Right cardiac atrium (tissue), 5 donors: ENCODE measurements at regions not wholly inside any gene's neighbourhood (a gene's known extent, or its start where the extent isn't known, plus 50 kb on each side); places are given as distances from the start of the nearest gene placed in this dataset.
"Not testable (repeated sequence)": the region's sequence is repeated elsewhere in the genome, so short reads cannot be mapped to it uniquely, and the experiment has no call there.

Experiments
- ATAC-seq, 2 donors: fragments of 200-7000 bp; cut with Tn5 transposase; one replicate each; pipeline versions ENCODE4 v1.8.0 to v1.9.1; 2020; ENCODE audit warnings: moderate library complexity in 2 of 2, mild to moderate bottlenecking in 1 of 2
- DNase-seq, 3 donors: peaks; one replicate each; pipeline ENCODE4 v3.0.0-alpha.2; 2020
- H3K27ac ChIP-seq: one replicate; pipeline ENCODE4 v1.5.1; 2013; ENCODE audit warnings: mild to moderate bottlenecking, low read length, control low read depth, moderate library complexity
- H3K27me3 ChIP-seq: one replicate; pipeline ENCODE4 v1.6.1; 2013; ENCODE audit not compliant: control insufficient read depth, insufficient read depth
- H3K4me1 ChIP-seq: one replicate; pipeline ENCODE4 v1.6.1; 2013; ENCODE audit warnings: low read length; ENCODE audit not compliant: control insufficient read depth, insufficient read depth
- H3K4me3 ChIP-seq: one replicate; pipeline ENCODE4 v1.5.1; 2013; ENCODE audit warnings: low read length, control low read depth
- H3K9me3 ChIP-seq: one replicate; pipeline ENCODE4 v1.6.1; 2013; ENCODE audit warnings: low read length; ENCODE audit not compliant: control insufficient read depth
- WGBS: extraction: QIAGEN DNeasy Blood & Tissue Kit; methylation state at CpG from one replicate; pipeline ENCODE4 v1.1.7; 2013; 5-methylcytosine and 5-hydroxymethylcytosine counted together
- intact Hi-C, 4 donors: fragments of 100-400 bp; cut with DNase I; formaldehyde crosslinking; loops; one replicate each; pipeline versions ENCODE4 v1.11.0 to v1.14.0; 2022 to 2023
- donor health status: healthy with polysubstance abuse.
- donor health status: DM: no; HTN: yes; CAD: no.
- donor health status: DM: no; HTN: no; CAD: no.
- donor health status: DM: no; HTN: yes; CAD: no; lungs with severe emphysema.
- donor health status: DM: yes; HTN: yes; CAD: no.

DNA sequence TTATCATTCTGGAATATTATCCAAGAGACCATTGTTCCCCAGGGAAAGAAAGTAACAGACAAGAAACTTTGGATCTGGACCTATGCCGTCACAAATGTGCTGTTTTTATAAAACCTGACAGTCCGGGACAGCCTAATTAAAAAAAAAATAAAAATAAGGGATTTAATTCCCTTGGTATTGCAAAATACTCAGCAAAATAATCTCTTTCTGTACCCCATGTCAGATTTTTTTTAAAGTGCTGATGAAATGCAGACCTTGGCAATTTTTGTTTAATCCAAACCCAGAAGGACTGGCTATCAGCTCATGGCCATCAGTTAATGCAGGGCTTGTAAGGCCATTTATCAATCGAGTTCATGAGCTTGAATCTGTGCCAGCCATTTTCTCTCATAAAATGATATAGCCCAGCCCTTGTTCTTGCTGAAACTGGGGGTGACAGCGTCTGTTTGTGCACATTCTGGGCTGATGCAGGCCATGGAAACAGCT is 162.7 kb upstream of the S1PR3 start:
- no peaks in the 10 kb centered on the region for H3K9me3 ChIP-seq
- no peak overlapping the region for H3K27ac ChIP-seq
- no peaks in the 10 kb centered on the region for H3K27me3 ChIP-seq
- H3K4me3 ChIP-seq: no peak overlapping the region
- 50% methylated on average over 4 of the region's 4 CpGs for WGBS
- DNase-seq (no peak), ATAC-seq (peak; percentile 49 to 61)
- intact Hi-C loops: no loop called here
- H3K4me1 ChIP-seq: peaks cover 2% of the 10 kb centered on the region

DNA sequence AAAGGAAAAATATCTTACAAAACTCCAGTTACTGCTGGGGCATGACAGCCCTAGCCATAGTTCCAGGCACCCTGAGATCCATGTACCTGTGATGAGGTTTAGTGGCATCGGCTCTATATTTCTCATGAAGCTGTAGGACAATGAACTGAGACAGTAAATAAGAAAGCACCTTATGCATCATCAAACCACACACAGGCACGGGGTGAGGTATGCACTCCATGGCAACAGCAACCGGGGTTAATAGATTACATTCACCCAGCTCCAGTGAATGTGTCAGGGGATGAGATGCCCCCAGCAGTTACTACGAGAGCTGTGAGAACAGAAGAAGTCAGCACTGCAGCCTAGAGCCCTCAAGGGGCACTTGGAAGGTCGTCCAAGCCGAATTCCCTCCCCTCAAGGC is 162.0 kb upstream of the S1PR3 start:
- ATAC-seq (no peak), DNase-seq (no peak)
- Histone ChIP-seq H3K4me3 (no peak overlapping the region), H3K4me1 (peaks cover 2% of the 10 kb centered on the region), H3K27me3 (no peaks in the 10 kb centered on the region), H3K9me3 (no peaks in the 10 kb centered on the region), H3K27ac (no peak overlapping the region)
- intact Hi-C loops: no loop called here
- 80% methylated on average over 6 of the region's 6 CpGs for WGBS

DNA sequence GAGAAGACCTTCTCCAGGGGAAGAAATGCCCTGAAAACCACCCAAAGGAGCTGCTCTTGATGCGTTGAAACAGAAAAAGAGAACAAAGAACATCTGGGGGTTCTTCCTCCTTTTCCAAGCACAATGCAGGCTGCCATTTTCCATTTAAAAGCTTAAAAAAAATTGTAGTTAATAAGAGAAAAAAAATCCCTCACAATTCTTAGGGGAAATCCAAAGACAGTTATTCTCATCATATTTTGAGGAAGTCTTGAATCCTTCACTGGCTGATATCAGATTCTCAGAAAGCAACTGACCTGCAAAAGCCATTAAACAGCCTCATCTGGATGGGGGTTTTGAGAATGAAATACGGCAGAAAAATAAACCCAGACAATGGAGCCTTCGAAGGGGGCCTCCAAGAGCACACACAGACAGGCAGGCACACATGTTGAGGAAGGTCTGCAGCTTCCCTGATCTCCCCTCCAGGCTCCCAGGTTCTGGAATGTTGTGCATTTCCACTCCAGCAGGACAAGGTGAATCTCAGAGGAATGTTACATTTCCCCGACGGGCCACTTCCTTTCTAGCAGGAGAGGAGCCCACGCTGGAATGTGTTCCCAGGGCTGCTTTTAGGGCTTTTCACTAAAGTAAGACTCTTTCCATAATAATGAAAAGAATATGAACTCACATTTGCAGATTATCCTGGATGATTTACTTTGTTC is 159.4 kb upstream of the S1PR3 start:
- ATAC-seq (no peak), DNase-seq (no peak)
- no peaks in the 10 kb centered on the region for H3K27me3 ChIP-seq
- no peak overlapping the region for H3K27ac ChIP-seq
- intact Hi-C loops: no loop called here
- no peak overlapping the region for H3K4me3 ChIP-seq
- WGBS: 65% methylated on average over 6 of the region's 6 CpGs
- H3K9me3 ChIP-seq: no peaks in the 10 kb centered on the region
- peaks cover 2% of the 10 kb centered on the region for H3K4me1 ChIP-seq

DNA sequence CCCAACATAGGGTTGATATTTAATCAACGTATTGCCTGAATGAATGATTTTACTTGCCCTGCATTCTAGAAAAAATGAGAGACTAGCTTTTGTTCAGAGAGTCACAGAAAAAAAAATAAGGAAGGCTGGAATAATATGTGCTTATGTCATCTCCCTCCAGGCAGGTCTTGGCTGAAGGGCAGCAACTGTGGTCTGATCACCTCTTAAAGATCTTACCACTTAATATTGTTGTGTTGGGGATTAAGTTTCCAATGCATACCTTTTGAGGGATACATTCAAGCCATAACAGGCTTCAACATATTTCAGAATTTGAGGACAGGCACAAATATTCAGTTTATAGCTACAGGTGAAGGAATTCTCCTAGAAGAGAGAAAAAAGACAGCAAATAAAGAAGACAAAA is 157.3 kb upstream of the S1PR3 start:
- intact Hi-C loops: no loop called here
- ATAC-seq (no peak), DNase-seq (no peak)
- no peak overlapping the region for H3K27ac ChIP-seq
- no peaks in the 10 kb centered on the region for H3K27me3 ChIP-seq
- H3K4me3 ChIP-seq: no peak overlapping the region
- no peaks in the 10 kb centered on the region for H3K9me3 ChIP-seq
- peaks cover 2% of the 10 kb centered on the region for H3K4me1 ChIP-seq
- 74% methylated on average over 1 of the region's 1 CpG for WGBS

DNA sequence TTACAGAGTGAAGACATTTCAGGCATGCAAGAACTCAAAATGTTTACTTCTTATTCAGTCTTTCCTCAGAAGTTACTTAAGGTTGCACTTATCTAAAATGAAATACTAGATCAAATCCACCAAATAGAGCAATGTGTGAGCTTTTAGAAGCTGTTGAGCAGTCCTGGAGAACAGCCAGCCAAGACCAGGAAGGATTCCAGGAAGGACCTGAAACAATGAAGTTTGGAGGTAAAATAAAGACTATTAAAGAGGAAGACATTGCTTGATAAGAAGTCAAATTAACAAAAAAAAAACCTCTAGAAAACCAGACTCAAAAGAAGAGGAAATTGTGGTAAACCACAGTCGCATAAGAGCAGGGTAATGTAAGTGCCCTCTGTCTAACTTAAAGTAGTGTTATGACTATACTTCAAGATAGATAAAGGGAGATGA is 156.2 kb upstream of the S1PR3 start:
- H3K4me1 ChIP-seq: peaks cover 2% of the 10 kb centered on the region
- H3K4me3 ChIP-seq: no peak overlapping the region
- peak; percentile 31 to 83 (median 71) for DNase-seq
- WGBS: 36% methylated on average over 1 of the region's 1 CpG
- H3K27ac ChIP-seq: no peak overlapping the region
- peak in 1 of 2 donors; percentile 43 for ATAC-seq
- no peaks in the 10 kb centered on the region for H3K27me3 ChIP-seq
- intact Hi-C loops: no loop called here
- no peaks in the 10 kb centered on the region for H3K9me3 ChIP-seq

DNA sequence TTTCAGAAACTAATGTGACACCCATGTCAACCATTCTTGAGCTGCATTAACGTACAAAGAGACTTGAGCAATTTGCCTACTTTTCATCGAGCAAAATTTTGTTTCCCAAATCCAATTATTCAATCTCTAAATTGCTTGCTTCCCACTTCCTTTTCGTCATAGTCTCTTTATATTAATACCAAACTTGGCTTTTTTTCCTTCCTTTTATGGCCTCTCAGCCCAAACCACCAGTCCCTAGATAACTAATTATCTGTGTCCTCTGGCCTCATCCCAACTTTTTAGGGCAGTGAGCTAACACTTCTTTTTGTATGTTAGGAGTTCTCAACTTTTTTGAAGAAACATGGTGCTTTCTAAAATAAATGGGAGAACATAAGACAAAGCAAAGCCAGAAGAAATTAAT is 155.5 kb upstream of the S1PR3 start:
- Histone ChIP-seq H3K4me3 (no peak overlapping the region), H3K27ac (no peak overlapping the region), H3K9me3 (no peaks in the 10 kb centered on the region), H3K27me3 (no peaks in the 10 kb centered on the region), H3K4me1 (peaks cover 2% of the 10 kb centered on the region)
- DNase-seq (no peak), ATAC-seq (peak; percentile 73)
- intact Hi-C loops: no loop called here
- WGBS: 26% methylated on average over 3 of the region's 3 CpGs

DNA sequence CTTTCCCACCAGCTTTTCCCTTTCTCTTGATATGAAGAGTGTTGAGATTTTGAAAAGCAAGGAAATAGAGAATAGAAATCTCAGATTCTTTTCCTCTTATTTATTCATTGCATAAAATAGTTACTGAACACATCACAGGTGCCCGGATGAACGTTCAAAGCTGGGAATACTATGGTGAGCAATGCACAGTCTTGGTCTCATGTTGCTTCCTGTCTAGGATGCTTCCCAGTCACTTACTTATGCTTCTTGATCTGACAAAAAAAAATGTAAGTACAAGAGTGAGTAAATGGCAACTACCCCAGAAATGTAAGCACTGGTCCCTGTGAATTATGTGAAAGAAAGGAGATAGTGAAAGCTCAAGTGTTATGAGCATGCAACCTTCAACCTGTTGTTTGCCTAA is 153.5 kb upstream of the S1PR3 start:
- 85% methylated on average over 2 of the region's 2 CpGs for WGBS
- Histone ChIP-seq H3K4me3 (no peak overlapping the region), H3K9me3 (no peaks in the 10 kb centered on the region), H3K27ac (no peak overlapping the region), H3K4me1 (peaks cover 2% of the 10 kb centered on the region), H3K27me3 (no peaks in the 10 kb centered on the region)
- DNase-seq (no peak), ATAC-seq (no peak)
- intact Hi-C loops: no loop called here

DNA sequence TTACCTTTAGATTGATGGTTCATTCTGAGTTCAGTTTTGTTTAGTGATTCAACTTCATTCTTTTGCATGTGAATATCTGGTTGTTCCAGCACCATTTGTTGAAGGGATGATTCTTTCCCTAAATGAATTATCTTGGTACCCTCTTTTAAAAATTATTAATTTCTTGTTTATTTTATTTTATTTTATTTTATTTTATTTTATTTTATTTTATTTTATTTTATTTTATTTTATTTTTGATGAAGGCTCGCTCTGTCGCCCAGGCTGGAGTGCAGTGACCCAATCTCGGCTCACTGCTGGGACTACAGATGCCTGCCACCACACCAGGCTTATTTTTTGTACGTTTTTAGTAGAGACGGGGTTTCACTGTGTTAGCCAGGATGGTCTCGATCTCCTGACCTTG is 141.4 kb upstream of the S1PR3 start:
- H3K27me3 ChIP-seq, H3K4me3 ChIP-seq, H3K27ac ChIP-seq, H3K4me1 ChIP-seq, ATAC-seq, DNase-seq, H3K9me3 ChIP-seq, intact Hi-C loops: not testable (repeated sequence)
- WGBS: 92% methylated on average over 6 of the region's 6 CpGs

DNA sequence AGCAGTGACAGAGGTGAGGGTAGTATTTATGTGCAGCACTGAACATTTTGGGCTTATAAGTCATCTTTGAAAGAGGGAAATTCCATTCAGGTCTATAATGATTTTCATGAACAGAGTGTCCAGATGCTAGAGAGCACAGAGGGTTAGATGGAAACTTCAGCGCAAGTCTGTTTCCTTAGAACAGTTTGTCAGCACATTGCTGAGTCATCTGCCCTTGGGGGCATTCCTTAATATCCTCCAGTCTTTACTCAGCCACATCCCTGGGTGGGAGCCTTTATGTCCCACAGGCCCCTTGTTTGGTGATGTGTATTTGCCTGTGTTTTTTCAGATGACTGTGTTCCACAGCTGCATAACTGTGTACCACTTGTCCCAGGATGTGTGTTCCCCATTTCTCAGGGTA is 138.5 kb upstream of the S1PR3 start:
- no peaks in the 10 kb centered on the region for H3K4me1 ChIP-seq
- 50% methylated on average over 1 of the region's 1 CpG for WGBS
- H3K9me3 ChIP-seq: no peaks in the 10 kb centered on the region
- peak in 1 of 3 donors; percentile 48 for DNase-seq
- intact Hi-C loops: no loop called here
- no peak overlapping the region for H3K4me3 ChIP-seq
- no peak overlapping the region for H3K27ac ChIP-seq
- ATAC-seq: peak; percentile 82 to 96
- no peaks in the 10 kb centered on the region for H3K27me3 ChIP-seq

DNA sequence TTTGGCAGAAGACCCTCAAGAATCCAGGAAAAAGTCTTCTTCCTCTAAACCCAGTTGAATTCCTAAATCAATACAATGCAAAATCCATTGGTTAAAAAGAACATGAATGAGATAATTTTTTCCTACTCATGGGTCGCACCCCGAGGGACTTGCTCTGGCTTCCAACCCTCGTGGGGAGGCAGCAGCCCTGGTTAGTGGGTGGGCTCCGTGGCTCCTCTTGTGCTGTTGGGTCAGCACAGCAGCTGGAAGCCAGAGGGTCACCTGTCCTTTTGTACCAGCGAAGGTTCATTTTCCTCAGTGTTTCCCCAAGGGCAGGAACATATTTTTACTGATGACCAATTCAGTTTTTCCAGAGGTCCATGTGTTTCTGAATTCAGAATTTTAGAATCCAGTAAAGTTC is 120.6 kb upstream of the S1PR3 start:
- H3K27ac ChIP-seq: no peak overlapping the region
- DNase-seq (no peak), ATAC-seq (no peak)
- H3K27me3 ChIP-seq: no peaks in the 10 kb centered on the region
- no peaks in the 10 kb centered on the region for H3K9me3 ChIP-seq
- peaks cover 8% of the 10 kb centered on the region for H3K4me1 ChIP-seq
- no peak overlapping the region for H3K4me3 ChIP-seq
- WGBS: 83% methylated on average over 5 of the region's 5 CpGs
- intact Hi-C loops: loop anchor here in 1 of 4 donors (5.0 to 10.0 kb wide), 3 partner anchors 74 to 124 kb away; partner anchors contain the start of gene S1PR3

DNA sequence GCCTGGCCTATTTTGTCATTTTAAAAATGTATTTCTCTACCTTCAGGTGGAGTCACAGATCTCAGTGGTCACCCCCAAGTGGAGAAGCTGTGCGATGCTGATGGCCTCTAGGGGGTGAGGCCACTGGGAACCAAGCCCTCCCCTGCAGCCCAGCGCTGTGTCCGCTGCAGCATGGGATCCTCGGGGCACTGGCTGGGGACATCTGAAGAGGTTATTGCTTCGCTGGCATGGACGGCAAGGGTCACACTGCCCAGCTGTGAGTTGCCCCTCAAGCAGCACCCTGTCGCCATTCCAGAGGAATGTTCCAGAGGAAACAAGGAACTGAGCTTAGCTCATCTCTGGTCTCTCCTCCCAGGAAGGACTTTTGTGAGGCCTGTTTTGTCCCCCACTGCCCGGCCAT is 119.6 kb upstream of the S1PR3 start:
- DNase-seq: peak in 1 of 3 donors; percentile 51
- Histone ChIP-seq H3K27ac (peak overlapping the region; percentile 43), H3K4me3 (no peak overlapping the region), H3K27me3 (no peaks in the 10 kb centered on the region), H3K9me3 (no peaks in the 10 kb centered on the region), H3K4me1 (peaks cover 8% of the 10 kb centered on the region)
- 74% methylated on average over 8 of the region's 8 CpGs for WGBS
- peak; percentile 19 to 36 for ATAC-seq
- intact Hi-C loops: loop anchor here in 1 of 4 donors (5.0 to 10.0 kb wide), 3 partner anchors 73 to 123 kb away; partner anchors contain the start of gene S1PR3
